NCI-H1417 treated with DMSO at 0.1 percent for 48 hours (cell line): ENCODE measurements at regions not wholly inside any gene's neighbourhood (a gene's known extent, or its start where the extent isn't known, plus 50 kb on each side); places are given as distances from the start of the nearest gene placed in this dataset.
"Not testable (repeated sequence)": the region's sequence is repeated elsewhere in the genome, so short reads cannot be mapped to it uniquely, and the experiment has no call there.

ENCODE experiments used
- DNase-seq: peaks from one replicate; lab custom pipeline; 2025; lab: John Stamatoyannopoulos, UW

- DNase-seq: no peak
These were observed 72.6 kb downstream of the ISX start for GRCh38 chr22:35138521-35138920.

- DNase-seq: no peak
These were observed 75.2 kb downstream of the ISX start for GRCh38 chr22:35140879-35141745.

- no peak for DNase-seq
These were observed 82.4 kb downstream of the ISX start for GRCh38 chr22:35148381-35148780.

- no peak for DNase-seq
These were observed 83.0 kb downstream of the ISX start for GRCh38 chr22:35148866-35149548.

GRCh38 chr22:35150183-35151107 is 84.5 kb downstream of the ISX start:
- DNase-seq: no peak

GRCh38 chr22:35152316-35152715 is 86.4 kb downstream of the ISX start:
- DNase-seq: no peak

GRCh38 chr22:35154937-35155387 is 89.0 kb downstream of the ISX start:
- DNase-seq: no peak

GRCh38 chr22:35155403-35156025 is 89.6 kb downstream of the ISX start:
- no peak for DNase-seq

- DNase-seq: no peak
These were observed 91.0 kb downstream of the ISX start for GRCh38 chr22:35156945-35157344.

- DNase-seq: no peak
These were observed 92.4 kb downstream of the ISX start for GRCh38 chr22:35158336-35158735.

GRCh38 chr22:35159343-35159742 is 93.4 kb downstream of the ISX start:
- no peak for DNase-seq

- DNase-seq: no peak
These were observed 94.3 kb downstream of the ISX start for GRCh38 chr22:35160268-35160667.

GRCh38 chr22:35165896-35166295 is 91.4 kb upstream of the HMGXB4 start:
- DNase-seq: not testable (repeated sequence)

GRCh38 chr22:35170716-35171697 is 86.3 kb upstream of the HMGXB4 start:
- DNase-seq: no peak

GRCh38 chr22:35172442-35172841 is 84.9 kb upstream of the HMGXB4 start:
- DNase-seq: no peak

- no peak for DNase-seq
These were observed 83.6 kb upstream of the HMGXB4 start for GRCh38 chr22:35173655-35174054.

- peak; percentile 10 for DNase-seq
These were observed 82.8 kb upstream of the HMGXB4 start for GRCh38 chr22:35174401-35175038.

- DNase-seq: no peak
These were observed 81.9 kb upstream of the HMGXB4 start for GRCh38 chr22:35175392-35175791.

- no peak for DNase-seq
These were observed 79.5 kb upstream of the HMGXB4 start for GRCh38 chr22:35177811-35178210.

- no peak for DNase-seq
These were observed 78.8 kb upstream of the HMGXB4 start for GRCh38 chr22:35178446-35178845.
